ENCODE measurements at regions not wholly inside any gene's neighbourhood (a gene's known extent, or its start where the extent isn't known, plus 50 kb on each side); places are given as distances from the start of the nearest gene placed in this dataset.

DNA sequence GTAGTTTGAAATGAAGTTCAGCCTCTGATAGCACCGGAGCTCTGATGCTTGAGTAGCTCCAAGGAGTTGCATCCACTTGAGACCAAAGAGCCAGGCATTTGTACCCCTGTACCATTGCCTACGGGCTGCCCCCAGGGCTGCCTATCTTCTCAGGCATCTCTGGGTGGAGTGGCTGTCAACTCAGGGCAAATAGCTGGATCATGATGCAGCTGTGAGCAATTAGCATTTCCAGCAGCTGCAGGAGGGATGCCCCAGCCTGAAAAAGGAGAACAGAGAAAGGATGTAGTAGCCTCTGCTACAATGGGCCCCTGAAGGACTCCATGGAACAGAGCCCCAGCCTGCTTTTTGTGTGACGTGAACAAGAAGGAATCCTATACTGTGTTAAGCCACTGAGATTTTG is 492.6 kb downstream of the BCOR start:
- no peak for TF ChIP-seq USF1 (IDR thresholded peaks at IDR 0.05; ENCODE audit: borderline replicate concordance, low read depth)
- TF ChIP-seq CHD2 (IDR thresholded peaks at IDR 0.05; ENCODE audit: low read length, partially characterized antibody): no peak
- TF ChIP-seq CTCF (IDR thresholded peaks at IDR 0.05): no peak
- no peak for TF ChIP-seq RFX5 (IDR thresholded peaks at IDR 0.05; ENCODE audit: low read length)
- no peak for TF ChIP-seq EP300 (IDR thresholded peaks at IDR 0.05; ENCODE audit: borderline replicate concordance in 1 of 2, low read depth in 1 of 2, low read length in 1 of 2)
- TF ChIP-seq SMC3 (IDR thresholded peaks at IDR 0.05; ENCODE audit: low read depth, low read length): no peak
- no peak for TF ChIP-seq REST (IDR thresholded peaks at IDR 0.05; ENCODE audit: low read depth, low read length)
- TF ChIP-seq MXI1 (IDR thresholded peaks at IDR 0.05; ENCODE audit: low read depth, low read length): no peak
- TF ChIP-seq POLR2AphosphoS5 (IDR thresholded peaks at IDR 0.05; ENCODE audit: low read depth, low read length): no peak
- TF ChIP-seq RAD21 (IDR thresholded peaks at IDR 0.05; ENCODE audit: low read length): no peak
